ENCODE measurements at regions not wholly inside any gene's neighbourhood (a gene's known extent, or its start where the extent isn't known, plus 50 kb on each side); places are given as distances from the start of the nearest gene placed in this dataset.

DNA sequence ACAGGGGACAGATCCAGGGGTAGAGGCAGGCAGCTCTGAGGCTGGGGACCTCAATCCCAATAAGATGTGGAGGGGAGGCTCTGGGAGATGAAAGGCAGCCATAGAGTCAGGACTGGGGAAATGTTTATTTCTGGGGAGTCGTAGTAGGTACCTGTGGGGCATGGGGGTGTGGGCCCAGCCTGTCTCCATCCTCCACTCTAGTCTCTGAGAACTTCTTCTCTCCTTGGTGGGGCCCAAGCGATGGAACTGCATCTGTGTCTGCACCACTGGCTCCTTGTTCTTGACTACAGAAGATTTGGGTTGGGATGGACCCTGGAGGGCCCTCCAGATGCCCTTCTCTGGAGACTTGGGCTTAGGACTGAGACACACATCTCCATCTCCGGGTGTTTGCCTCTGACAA lies 953.9 kb upstream of the ZNF722 start:
- WGBS, 2 donors (ENCODE audit: low coverage in 1 of 2), result 100% methylated on average over 1 of the region's 3 CpGs; no CpG with 5 or more reads in 1 of the 2 donors
- ATAC-seq, result no peak
- Histone ChIP-seq H3K27me3 (no peaks in the 10 kb centered on the region), H3K4me3 (no peak overlapping the region), H3K27ac (no peak overlapping the region), H3K36me3 (no peaks in the 10 kb centered on the region), H3K4me1 (no peaks in the 10 kb centered on the region), H3K9me3 (peaks cover 0 to 31% (median 0%) of the 10 kb centered on the region in 3 donors)
- no peak for TF ChIP-seq POLR2A (IDR thresholded peaks at IDR 0.05)
- TF ChIP-seq POLR2AphosphoS5 (IDR thresholded peaks at IDR 0.05), result no peak
- TF ChIP-seq, protein P1, sequence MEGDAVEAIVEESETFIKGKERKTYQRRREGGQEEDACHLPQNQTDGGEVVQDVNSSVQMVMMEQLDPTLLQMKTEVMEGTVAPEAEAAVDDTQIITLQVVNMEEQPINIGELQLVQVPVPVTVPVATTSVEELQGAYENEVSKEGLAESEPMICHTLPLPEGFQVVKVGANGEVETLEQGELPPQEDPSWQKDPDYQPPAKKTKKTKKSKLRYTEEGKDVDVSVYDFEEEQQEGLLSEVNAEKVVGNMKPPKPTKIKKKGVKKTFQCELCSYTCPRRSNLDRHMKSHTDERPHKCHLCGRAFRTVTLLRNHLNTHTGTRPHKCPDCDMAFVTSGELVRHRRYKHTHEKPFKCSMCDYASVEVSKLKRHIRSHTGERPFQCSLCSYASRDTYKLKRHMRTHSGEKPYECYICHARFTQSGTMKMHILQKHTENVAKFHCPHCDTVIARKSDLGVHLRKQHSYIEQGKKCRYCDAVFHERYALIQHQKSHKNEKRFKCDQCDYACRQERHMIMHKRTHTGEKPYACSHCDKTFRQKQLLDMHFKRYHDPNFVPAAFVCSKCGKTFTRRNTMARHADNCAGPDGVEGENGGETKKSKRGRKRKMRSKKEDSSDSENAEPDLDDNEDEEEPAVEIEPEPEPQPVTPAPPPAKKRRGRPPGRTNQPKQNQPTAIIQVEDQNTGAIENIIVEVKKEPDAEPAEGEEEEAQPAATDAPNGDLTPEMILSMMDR (IDR thresholded peaks at IDR 0.05), result no peak
- no peak for TF ChIP-seq EP300 (IDR thresholded peaks at IDR 0.05)

DNA sequence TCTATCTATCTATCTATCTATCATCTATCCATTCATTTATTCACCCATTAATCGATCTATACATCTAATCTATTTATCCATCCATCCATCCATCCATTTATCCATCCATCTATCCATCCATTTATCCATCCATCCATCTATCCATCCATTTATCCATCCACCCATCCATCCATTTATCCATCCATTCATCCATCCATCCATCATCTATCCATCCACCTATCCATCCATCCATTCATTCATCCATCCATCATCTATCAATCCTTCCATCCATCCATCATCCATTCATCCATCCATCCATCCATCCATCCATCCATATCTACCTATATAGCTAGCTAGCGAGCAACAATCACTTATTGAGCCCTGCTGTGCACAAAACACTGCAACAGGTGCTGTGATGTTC lies 953.1 kb upstream of the ZNF722 start:
- 28 to 45% methylated on average over 2 of the region's 2 CpGs for WGBS, 2 donors (ENCODE audit: low coverage in 1 of 2)
- H3K27me3 ChIP-seq, result no peaks in the 10 kb centered on the region
- no peak overlapping the region for H3K4me3 ChIP-seq
- TF ChIP-seq POLR2A (IDR thresholded peaks at IDR 0.05) (no peak), EP300 (IDR thresholded peaks at IDR 0.05) (no peak), POLR2AphosphoS5 (IDR thresholded peaks at IDR 0.05) (no peak)
- TF ChIP-seq, protein P1 (IDR thresholded peaks at IDR 0.05), result no peak
- H3K4me1 ChIP-seq, result no peaks in the 10 kb centered on the region
- H3K27ac ChIP-seq, result no peak overlapping the region
- H3K9me3 ChIP-seq, result peaks cover 0 to 26% (median 0%) of the 10 kb centered on the region in 3 donors
- H3K36me3 ChIP-seq, result no peaks in the 10 kb centered on the region
- no peak for ATAC-seq

DNA sequence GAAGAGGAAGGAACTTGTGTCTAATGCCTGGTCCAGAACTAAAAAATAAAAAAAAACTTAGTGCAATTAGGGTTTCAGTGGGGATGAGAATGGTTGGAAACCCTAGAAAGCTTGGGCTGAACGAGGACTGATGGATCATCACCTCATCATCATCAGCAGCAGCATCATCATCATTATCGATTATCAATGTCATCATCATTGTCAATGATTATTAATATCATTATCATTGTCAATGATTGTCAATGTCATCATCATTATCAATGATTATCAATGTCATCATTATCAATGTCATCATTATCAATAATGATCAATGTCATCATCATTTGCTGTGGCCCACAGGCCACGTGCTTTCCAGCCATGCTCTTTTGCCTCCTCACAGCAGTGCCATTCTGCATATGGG lies 952.0 kb upstream of the ZNF722 start:
- H3K27ac ChIP-seq, result no peak overlapping the region
- H3K4me1 ChIP-seq, result no peaks in the 10 kb centered on the region
- TF ChIP-seq POLR2AphosphoS5 (IDR thresholded peaks at IDR 0.05) (no peak), EP300 (IDR thresholded peaks at IDR 0.05) (no peak), POLR2A (IDR thresholded peaks at IDR 0.05) (no peak)
- TF ChIP-seq, protein P1 (IDR thresholded peaks at IDR 0.05), result no peak
- no peaks in the 10 kb centered on the region for H3K36me3 ChIP-seq
- WGBS, 2 donors (ENCODE audit: low coverage in 1 of 2), result 66 to 70% methylated on average over 2 to 3 of the region's 3 CpGs
- H3K27me3 ChIP-seq, result no peaks in the 10 kb centered on the region
- H3K4me3 ChIP-seq, result no peak overlapping the region
- no peak for ATAC-seq
- H3K9me3 ChIP-seq, result peaks cover 0 to 26% (median 0%) of the 10 kb centered on the region in 3 donors

DNA sequence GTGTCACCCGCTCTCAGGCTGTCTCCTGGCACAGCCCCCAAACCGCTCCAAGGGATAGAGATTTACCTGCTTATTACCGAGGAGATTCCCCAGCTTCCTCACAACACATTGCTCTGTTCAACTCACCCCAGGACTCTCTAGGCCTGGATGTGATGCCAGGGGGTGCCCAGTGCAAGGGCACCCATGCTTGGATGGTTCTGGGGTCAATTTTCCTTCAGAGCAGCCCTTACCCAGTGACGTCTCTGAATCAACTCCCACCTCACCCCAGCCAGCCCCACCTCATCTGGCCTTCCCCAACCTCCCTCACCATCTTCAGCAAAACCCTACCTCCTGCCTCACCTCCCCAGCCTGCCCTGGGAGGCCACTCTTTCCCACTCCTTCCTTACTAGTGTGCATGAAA lies 951.6 kb upstream of the ZNF722 start:
- Histone ChIP-seq H3K9me3 (peaks cover 0 to 27% (median 0%) of the 10 kb centered on the region in 3 donors), H3K36me3 (no peaks in the 10 kb centered on the region), H3K4me1 (no peaks in the 10 kb centered on the region), H3K27ac (no peak overlapping the region), H3K4me3 (no peak overlapping the region), H3K27me3 (no peaks in the 10 kb centered on the region)
- TF ChIP-seq, protein P1 (IDR thresholded peaks at IDR 0.05), result no peak
- TF ChIP-seq POLR2A (IDR thresholded peaks at IDR 0.05) (no peak), EP300 (IDR thresholded peaks at IDR 0.05) (no peak), POLR2AphosphoS5 (IDR thresholded peaks at IDR 0.05) (no peak)
- 33 to 74% methylated on average over 1 to 2 of the region's 4 CpGs for WGBS, 2 donors (ENCODE audit: low coverage in 1 of 2)
- no peak for ATAC-seq

DNA sequence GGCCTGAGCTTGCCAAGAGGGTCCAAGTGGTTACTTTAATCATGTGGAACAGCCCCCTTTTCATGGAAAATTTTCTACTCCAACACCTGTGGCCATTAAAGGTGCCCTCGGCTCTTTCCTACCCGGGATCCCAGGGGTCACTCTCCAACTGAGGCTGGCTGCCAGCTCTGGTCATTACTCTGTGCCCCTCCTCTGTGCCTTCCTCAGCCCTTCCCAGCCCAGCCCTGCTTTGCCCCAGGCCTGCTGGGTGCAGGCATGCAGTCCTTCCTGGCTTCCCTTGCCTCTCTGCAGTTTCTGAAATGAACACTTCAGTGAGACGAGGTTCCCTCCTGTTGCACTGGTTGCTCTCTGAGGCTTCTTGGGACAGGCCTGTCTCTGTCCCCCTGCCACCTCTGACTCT lies 951.1 kb upstream of the ZNF722 start:
- Histone ChIP-seq H3K9me3 (peaks cover 0 to 31% (median 0%) of the 10 kb centered on the region in 3 donors), H3K27me3 (no peaks in the 10 kb centered on the region), H3K4me3 (no peak overlapping the region), H3K27ac (no peak overlapping the region), H3K36me3 (no peaks in the 10 kb centered on the region), H3K4me1 (no peaks in the 10 kb centered on the region)
- no peak for ATAC-seq
- TF ChIP-seq EP300 (IDR thresholded peaks at IDR 0.05), result no peak
- no peak for TF ChIP-seq POLR2AphosphoS5 (IDR thresholded peaks at IDR 0.05)
- no peak for TF ChIP-seq POLR2A (IDR thresholded peaks at IDR 0.05)
- TF ChIP-seq, protein P1 (IDR thresholded peaks at IDR 0.05), result no peak
- 60 to 80% methylated on average over 1 to 3 of the region's 3 CpGs for WGBS, 2 donors (ENCODE audit: low coverage in 1 of 2)

Measured in gastroesophageal sphincter (tissue), 4 donors.